ENCODE measurements at regions not wholly inside any gene's neighbourhood (a gene's known extent, or its start where the extent isn't known, plus 50 kb on each side); places are given as distances from the start of the nearest gene placed in this dataset.

- no peaks in the 10 kb centered on the region for H3K36me3 ChIP-seq (ENCODE audit: control insufficient read depth in 2 of 3, insufficient read depth in 3 of 3, low read length in 3 of 3)
- no peaks in the 10 kb centered on the region for H3K9me3 ChIP-seq (ENCODE audit: control insufficient read depth in 2 of 3, insufficient read depth in 1 of 3, low read length in 3 of 3)
- no peak for DNase-seq
- no peak overlapping the region for H3K9ac ChIP-seq (ENCODE audit: low read length in 3 of 3)
- intact Hi-C loops (cut with DNase I): no loop called here
- no peak for TF ChIP-seq CTCF (IDR thresholded peaks at IDR 0.05; ENCODE audit: borderline replicate concordance, extremely low read depth, insufficient read depth)
- FAIRE-seq: no peak
- no peak overlapping the region for H3K27ac ChIP-seq (ENCODE audit: low read depth in 2 of 2, low read length in 2 of 2)
- no peaks in the 10 kb centered on the region for H3K27me3 ChIP-seq (ENCODE audit: control insufficient read depth, insufficient read depth, low read length)
- H3K4me1 ChIP-seq (ENCODE audit: control insufficient read depth in 2 of 3, insufficient read depth in 2 of 3, low read depth in 1 of 3, low read length in 3 of 3): no peaks in the 10 kb centered on the region
- no peak overlapping the region for H3K4me3 ChIP-seq (ENCODE audit: low read length in 3 of 3)
Measured at GRCh38 chr1:147815503-147815902, 55.1 kb upstream of the GJA5 start.

- H3K4me1 ChIP-seq (ENCODE audit: control insufficient read depth in 2 of 3, insufficient read depth in 2 of 3, low read depth in 1 of 3, low read length in 3 of 3): no peaks in the 10 kb centered on the region
- H3K27ac ChIP-seq (ENCODE audit: low read depth in 2 of 2, low read length in 2 of 2): no peak overlapping the region
Measured at GRCh38 chr1:147820761-147821297, 60.4 kb upstream of the GJA5 start.

GRCh38 chr1:147821883-147822282 is 61.5 kb upstream of the GJA5 start:
- intact Hi-C loops (cut with DNase I): no loop called here
- DNase-seq: no peak
- FAIRE-seq: no peak

More at GRCh38 chr1:147820761-147821297, 60.4 kb upstream of the GJA5 start:
- H3K4me3 ChIP-seq (ENCODE audit: low read length in 3 of 3): no peak overlapping the region
- DNase-seq: no peak
- no peaks in the 10 kb centered on the region for H3K36me3 ChIP-seq (ENCODE audit: control insufficient read depth in 2 of 3, insufficient read depth in 3 of 3, low read length in 3 of 3)
- intact Hi-C loops (cut with DNase I): no loop called here
- no peaks in the 10 kb centered on the region for H3K9me3 ChIP-seq (ENCODE audit: control insufficient read depth in 2 of 3, insufficient read depth in 1 of 3, low read length in 3 of 3)
- no peaks in the 10 kb centered on the region for H3K27me3 ChIP-seq (ENCODE audit: control insufficient read depth, insufficient read depth, low read length)
- H3K9ac ChIP-seq (ENCODE audit: low read length in 3 of 3): no peak overlapping the region
- FAIRE-seq: no peak
- no peak for TF ChIP-seq CTCF (IDR thresholded peaks at IDR 0.05; ENCODE audit: borderline replicate concordance, extremely low read depth, insufficient read depth)

More at GRCh38 chr1:147821883-147822282, 61.5 kb upstream of the GJA5 start:
- H3K9ac ChIP-seq (ENCODE audit: low read length in 3 of 3): no peak overlapping the region
- H3K4me1 ChIP-seq (ENCODE audit: control insufficient read depth in 2 of 3, insufficient read depth in 2 of 3, low read depth in 1 of 3, low read length in 3 of 3): no peaks in the 10 kb centered on the region
- no peaks in the 10 kb centered on the region for H3K9me3 ChIP-seq (ENCODE audit: control insufficient read depth in 2 of 3, insufficient read depth in 1 of 3, low read length in 3 of 3)
- no peaks in the 10 kb centered on the region for H3K36me3 ChIP-seq (ENCODE audit: control insufficient read depth in 2 of 3, insufficient read depth in 3 of 3, low read length in 3 of 3)
- no peak overlapping the region for H3K27ac ChIP-seq (ENCODE audit: low read depth in 2 of 2, low read length in 2 of 2)
- TF ChIP-seq CTCF (IDR thresholded peaks at IDR 0.05; ENCODE audit: borderline replicate concordance, extremely low read depth, insufficient read depth): no peak
- H3K27me3 ChIP-seq (ENCODE audit: control insufficient read depth, insufficient read depth, low read length): no peaks in the 10 kb centered on the region
- H3K4me3 ChIP-seq (ENCODE audit: low read length in 3 of 3): no peak overlapping the region
